CD14-positive monocyte (primary cell): ENCODE measurements at regions not wholly inside any gene's neighbourhood (a gene's known extent, or its start where the extent isn't known, plus 50 kb on each side); places are given as distances from the start of the nearest gene placed in this dataset.

Experiments used
- DNase-seq, 3 donors: peaks; one replicate each; pipeline ENCODE4 v3.0.0-alpha.2; 2011 to 2022
- H2AFZ ChIP-seq: 2 replicates; pipeline ENCODE4 v1.6.0; 2012; ENCODE audit warnings: mild to moderate bottlenecking, low read depth, low read length, inconsistent platforms; ENCODE audit not compliant: insufficient read depth, poor library complexity, severe bottlenecking
- H3K27ac ChIP-seq, 2 donors: 1 replicate in 1 of 2; 2 replicates in 1 of 2; pipeline ENCODE4 v1.5.1; 2012 to 2013; ENCODE audit warnings: low read length in 2 of 2, control low read depth in 1 of 2, inconsistent platforms in 1 of 2, low read depth in 1 of 2, mild to moderate bottlenecking in 1 of 2
- H3K27me3 ChIP-seq, 2 donors: one replicate each; pipeline versions ENCODE4 v1.6.0 to v1.6.1; 2011 to 2013; ENCODE audit warnings: low read length in 2 of 2; ENCODE audit not compliant: control insufficient read depth in 2 of 2, insufficient read depth in 2 of 2
- H3K36me3 ChIP-seq, 2 donors: replicated peaks in 1 of 2; 1 replicate in 1 of 2; 2 replicates in 1 of 2; pipeline versions ENCODE4 v1.5.1 to v1.6.1; 2012 to 2013; ENCODE audit warnings: low read length in 2 of 2, control low read depth in 1 of 2, inconsistent platforms in 1 of 2, mild to moderate bottlenecking in 1 of 2; ENCODE audit not compliant: insufficient read depth in 2 of 2, control insufficient read depth in 1 of 2
- H3K4me1 ChIP-seq, 2 donors: 1 replicate in 1 of 2; 2 replicates in 1 of 2; pipeline versions ENCODE4 v1.5.1 to v1.6.1; 2012 to 2013; ENCODE audit warnings: low read length in 2 of 2, control low read depth in 1 of 2, inconsistent platforms in 1 of 2, mild to moderate bottlenecking in 1 of 2, moderate library complexity in 1 of 2; ENCODE audit not compliant: insufficient read depth in 2 of 2, control insufficient read depth in 1 of 2
- H3K4me2 ChIP-seq: replicated peaks from 2 replicates; pipeline ENCODE3; 2012; ENCODE audit warnings: low read length, moderate library complexity, mild to moderate bottlenecking; ENCODE audit not compliant: poor library complexity, severe bottlenecking; ENCODE audit errors: extremely low read depth
- H3K4me3 ChIP-seq, 3 experiments: fragments of 200-600 bp in 1 of 3; sonication (generic) in 1 of 3; replicated peaks in 1 of 3; 1 replicate in 2 of 3; 2 replicates in 1 of 3; pipeline ENCODE4 v1.5.1; 2011 to 2013; ENCODE audit warnings: low read length in 3 of 3, mild to moderate bottlenecking in 3 of 3, control low read depth in 2 of 3, low read depth in 2 of 3, inconsistent platforms in 1 of 3, moderate library complexity in 1 of 3
- H3K79me2 ChIP-seq: 2 replicates; pipeline ENCODE4 v1.6.0; 2012; ENCODE audit warnings: mild to moderate bottlenecking, control low read depth, inconsistent platforms, low read length, moderate library complexity; ENCODE audit not compliant: insufficient read depth
- H3K9ac ChIP-seq: 2 replicates; pipeline ENCODE4 v1.6.0; 2017; ENCODE audit warnings: low read length, mild to moderate bottlenecking; ENCODE audit not compliant: insufficient read depth, poor library complexity, severe bottlenecking
- H3K9me3 ChIP-seq, 2 donors: replicated peaks in 1 of 2; 1 replicate in 1 of 2; 2 replicates in 1 of 2; pipeline versions ENCODE4 v1.5.1 to v1.6.1; 2012 to 2013; ENCODE audit warnings: low read length in 2 of 2, control low read depth in 1 of 2; ENCODE audit not compliant: control insufficient read depth in 1 of 2, insufficient read depth in 1 of 2
- H4K20me1 ChIP-seq: 2 replicates; pipeline ENCODE4 v1.6.0; 2012; ENCODE audit warnings: mild to moderate bottlenecking, low read length, control low read depth, moderate library complexity; ENCODE audit not compliant: insufficient read depth
- H3K27ac Mint-ChIP-seq, 7 donors: one replicate each; pipeline ENCODE4 v1.8.0; 2020; ENCODE audit warnings: mild to moderate bottlenecking in 7 of 7, mixed read lengths in 7 of 7, moderate library complexity in 6 of 7, inconsistent platforms in 2 of 7
- H3K27me3 Mint-ChIP-seq, 3 donors: one replicate each; pipeline ENCODE4 v1.8.0; 2021 to 2022; ENCODE audit warnings: low read depth in 3 of 3, mild to moderate bottlenecking in 3 of 3, mixed read lengths in 3 of 3, moderate library complexity in 3 of 3, inconsistent platforms in 1 of 3
- H3K36me3 Mint-ChIP-seq, 2 donors: one replicate each; pipeline ENCODE4 v1.8.0; 2020; ENCODE audit warnings: mixed read lengths in 2 of 2, inconsistent platforms in 1 of 2, mild to moderate bottlenecking in 1 of 2
- H3K4me1 Mint-ChIP-seq: one replicate; pipeline ENCODE4 v1.8.0; 2020; ENCODE audit warnings: mild to moderate bottlenecking, mixed read lengths
- H3K4me3 Mint-ChIP-seq, 2 donors: one replicate each; pipeline ENCODE4 v1.8.0; 2020; ENCODE audit warnings: mild to moderate bottlenecking in 2 of 2, mixed read lengths in 2 of 2, moderate library complexity in 1 of 2
- H3K9me3 Mint-ChIP-seq, 7 donors: one replicate each; pipeline ENCODE4 v1.8.0; 2020 to 2022; ENCODE audit warnings: mixed read lengths in 7 of 7, mild to moderate bottlenecking in 6 of 7, moderate library complexity in 6 of 7, inconsistent platforms in 2 of 7
- CTCF ChIP-seq: fragments of 200-600 bp; IDR thresholded peaks from one replicate; pipeline ENCODE4 v1.8.0; 2022; ENCODE audit warnings: antibody characterized with exemption, mild to moderate bottlenecking
- WGBS: methylation state at CpG from one replicate; pipeline ENCODE4 v1.1.5; 2013; ENCODE audit warnings: missing lambda C conversion rate; ENCODE audit not compliant: insufficient coverage; 5-methylcytosine and 5-hydroxymethylcytosine counted together
- intact Hi-C, 2 donors: fragments of 100-400 bp; cut with micrococcal nuclease; formaldehyde crosslinking; loops; one replicate each; pipeline versions ENCODE4 v1.15.0 to v1.15.1; 2023

GRCh38 chr13:71378961-71379905, 487.8 kb downstream of the DACH1 start:
- intact Hi-C loops: no loop called here
- Histone ChIP-seq H3K4me1 (peaks cover 0 to 6% of the 10 kb centered on the region in 2 donors), H3K9ac (peak overlapping the region; percentile 59), H3K4me3 (peak overlapping the region; percentile 36 to 90 (median 71)), H4K20me1 (no peaks in the 10 kb centered on the region), H3K36me3 (no peaks in the 10 kb centered on the region), H3K79me2 (no peaks in the 10 kb centered on the region), H3K27ac (peak overlapping the region in 1 of 2 donors; percentile 81), H3K9me3 (no peaks in the 10 kb centered on the region), H2AFZ (peak overlapping the region; percentile 83), H3K4me2 (peak overlapping the region; percentile 65), H3K27me3 (no peaks in the 10 kb centered on the region)
- Mint-ChIP-seq H3K27me3 (peaks cover 0 to 2% (median 0%) of the 10 kb centered on the region in 3 donors), H3K36me3 (no peaks in the 10 kb centered on the region), H3K9me3 (peaks cover 0 to 2% (median 0%) of the 10 kb centered on the region in 7 donors), H3K4me3 (peak overlapping the region; percentile 38 to 86), H3K27ac (peak overlapping the region in 5 of 7 donors; percentile 66 to 85 (median 78)), H3K4me1 (peaks cover 15% of the 10 kb centered on the region)
- DNase-seq: peak; percentile 4 to 11 (median 5)
- 20% methylated on average over 1 of the region's 5 CpGs for WGBS
- TF ChIP-seq CTCF: no peak

GRCh38 chr13:71374471-71375049, 492.4 kb downstream of the DACH1 start:
- peaks cover 0 to 2% (median 0%) of the 10 kb centered on the region in 3 donors for H3K27me3 Mint-ChIP-seq
- H2AFZ ChIP-seq: no peak overlapping the region
- H3K27ac ChIP-seq: no peak overlapping the region
- H4K20me1 ChIP-seq: no peaks in the 10 kb centered on the region
- H3K36me3 Mint-ChIP-seq: no peaks in the 10 kb centered on the region
- TF ChIP-seq CTCF: no peak
- H3K4me1 Mint-ChIP-seq: peaks cover 12% of the 10 kb centered on the region
- no CpG with 5 or more reads among the region's 3 CpGs for WGBS
- no peak overlapping the region for H3K27ac Mint-ChIP-seq
- no peaks in the 10 kb centered on the region for H3K79me2 ChIP-seq
- H3K9ac ChIP-seq: no peak overlapping the region
- no peak for DNase-seq
- no peak overlapping the region for H3K4me2 ChIP-seq
- peaks cover 0 to 4% of the 10 kb centered on the region in 2 donors for H3K4me1 ChIP-seq
- no peaks in the 10 kb centered on the region for H3K9me3 ChIP-seq
- no peaks in the 10 kb centered on the region for H3K27me3 ChIP-seq
- intact Hi-C loops: no loop called here
- peaks cover 0 to 5% (median 2%) of the 10 kb centered on the region in 7 donors for H3K9me3 Mint-ChIP-seq
- H3K4me3 Mint-ChIP-seq: no peak overlapping the region
- no peak overlapping the region for H3K4me3 ChIP-seq
- H3K36me3 ChIP-seq: no peaks in the 10 kb centered on the region
